ENCODE measurements at regions not wholly inside any gene's neighbourhood (a gene's known extent, or its start where the extent isn't known, plus 50 kb on each side); places are given as distances from the start of the nearest gene placed in this dataset.

DNA sequence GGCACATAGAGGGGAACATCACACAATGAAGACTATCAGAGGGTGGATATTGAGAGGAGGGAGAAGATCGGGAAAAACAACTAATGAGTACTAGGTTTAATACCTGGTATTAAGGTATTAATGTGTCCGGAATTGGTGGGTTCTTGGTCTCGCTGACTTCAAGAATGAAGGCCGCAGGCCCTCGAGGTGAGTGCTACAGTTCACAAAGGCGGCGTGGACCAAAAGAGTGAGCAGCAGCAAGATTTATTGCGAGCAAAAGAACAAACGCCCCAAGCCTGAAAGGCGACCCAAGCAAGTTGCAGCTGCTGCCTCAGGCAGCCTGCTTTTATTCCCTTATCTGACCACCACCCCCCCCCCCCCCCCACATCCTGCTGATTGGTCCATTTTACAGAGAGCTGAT, 2022.8 kb downstream of the NCAM2 start:
- TF ChIP-seq, protein P1, sequence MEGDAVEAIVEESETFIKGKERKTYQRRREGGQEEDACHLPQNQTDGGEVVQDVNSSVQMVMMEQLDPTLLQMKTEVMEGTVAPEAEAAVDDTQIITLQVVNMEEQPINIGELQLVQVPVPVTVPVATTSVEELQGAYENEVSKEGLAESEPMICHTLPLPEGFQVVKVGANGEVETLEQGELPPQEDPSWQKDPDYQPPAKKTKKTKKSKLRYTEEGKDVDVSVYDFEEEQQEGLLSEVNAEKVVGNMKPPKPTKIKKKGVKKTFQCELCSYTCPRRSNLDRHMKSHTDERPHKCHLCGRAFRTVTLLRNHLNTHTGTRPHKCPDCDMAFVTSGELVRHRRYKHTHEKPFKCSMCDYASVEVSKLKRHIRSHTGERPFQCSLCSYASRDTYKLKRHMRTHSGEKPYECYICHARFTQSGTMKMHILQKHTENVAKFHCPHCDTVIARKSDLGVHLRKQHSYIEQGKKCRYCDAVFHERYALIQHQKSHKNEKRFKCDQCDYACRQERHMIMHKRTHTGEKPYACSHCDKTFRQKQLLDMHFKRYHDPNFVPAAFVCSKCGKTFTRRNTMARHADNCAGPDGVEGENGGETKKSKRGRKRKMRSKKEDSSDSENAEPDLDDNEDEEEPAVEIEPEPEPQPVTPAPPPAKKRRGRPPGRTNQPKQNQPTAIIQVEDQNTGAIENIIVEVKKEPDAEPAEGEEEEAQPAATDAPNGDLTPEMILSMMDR (IDR thresholded peaks at IDR 0.05; ENCODE audit: insufficient read depth, low read depth, low read length, missing control alignments), result no peak
- H3K4me3 ChIP-seq (ENCODE audit: low read depth, low read length), result no peak overlapping the region
- no peak for DNase-seq (ENCODE audit: low read depth)

GRCh38 chr21:23021481-23021880, 2023.3 kb downstream of the NCAM2 start:
- TF ChIP-seq, protein P1 (IDR thresholded peaks at IDR 0.05; ENCODE audit: insufficient read depth, low read depth, low read length, missing control alignments), result no peak
- no peak for DNase-seq (ENCODE audit: low read depth)
- no peak overlapping the region for H3K4me3 ChIP-seq (ENCODE audit: low read depth, low read length)

- TF ChIP-seq, protein P1 (IDR thresholded peaks at IDR 0.05; ENCODE audit: insufficient read depth, low read depth, low read length, missing control alignments), result no peak
- no peak for DNase-seq (ENCODE audit: low read depth)
- no peak overlapping the region for H3K4me3 ChIP-seq (ENCODE audit: low read depth, low read length)
Observed at GRCh38 chr21:23026878-23027277, 2028.7 kb downstream of the NCAM2 start.

- no peak for DNase-seq (ENCODE audit: low read depth)
- H3K4me3 ChIP-seq (ENCODE audit: low read depth, low read length), result no peak overlapping the region
- TF ChIP-seq, protein P1 (IDR thresholded peaks at IDR 0.05; ENCODE audit: insufficient read depth, low read depth, low read length, missing control alignments), result no peak
Observed at GRCh38 chr21:23039846-23040245, 2041.6 kb downstream of the NCAM2 start.

DNA sequence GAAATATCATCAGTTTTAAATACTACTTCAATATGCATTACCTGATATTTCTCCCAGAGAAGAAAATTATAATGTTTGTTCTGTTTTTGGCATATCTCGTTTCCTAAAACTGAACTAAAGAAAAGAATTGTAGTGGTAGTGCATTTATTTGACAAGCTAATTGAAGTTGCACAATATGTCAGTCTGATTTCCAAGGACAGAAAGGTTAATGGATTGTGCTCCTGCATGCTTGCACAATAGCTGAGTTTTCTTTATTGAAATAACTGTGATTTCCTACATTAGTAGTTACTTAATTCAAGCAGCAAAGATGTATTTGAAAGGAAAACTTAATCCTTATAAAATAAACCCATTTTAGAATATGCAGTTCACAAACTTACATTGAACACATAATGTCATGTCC, 2047.7 kb downstream of the NCAM2 start:
- TF ChIP-seq, protein P1 (IDR thresholded peaks at IDR 0.05; ENCODE audit: insufficient read depth, low read depth, low read length, missing control alignments), result no peak
- no peak overlapping the region for H3K4me3 ChIP-seq (ENCODE audit: low read depth, low read length)
- no peak for DNase-seq (ENCODE audit: low read depth)

GRCh38 chr21:23067672-23068071, 2069.5 kb downstream of the NCAM2 start:
- TF ChIP-seq, protein P1 (IDR thresholded peaks at IDR 0.05; ENCODE audit: insufficient read depth, low read depth, low read length, missing control alignments), result no peak
- no peak for DNase-seq (ENCODE audit: low read depth)
- H3K4me3 ChIP-seq (ENCODE audit: low read depth, low read length), result no peak overlapping the region

DNA sequence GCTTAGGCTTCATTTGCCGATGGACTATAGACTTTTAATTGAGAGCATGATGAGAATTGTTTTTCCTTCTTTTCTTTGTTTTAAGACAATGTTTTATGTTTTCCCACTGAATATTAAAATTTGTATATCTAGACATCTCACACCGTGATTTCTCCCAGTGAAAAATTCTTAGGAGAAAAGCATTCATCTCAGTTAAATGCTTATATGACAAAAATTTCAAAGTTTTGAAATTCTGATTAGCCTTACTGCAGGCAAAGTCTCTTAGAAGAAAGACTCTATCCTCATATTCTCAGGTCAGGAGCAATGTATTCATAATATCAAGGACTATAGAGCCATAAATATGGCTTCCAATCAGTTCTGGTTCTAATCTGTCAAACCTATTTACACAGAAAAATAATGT, 2085.0 kb downstream of the NCAM2 start:
- no peak overlapping the region for H3K4me3 ChIP-seq (ENCODE audit: low read depth, low read length)
- DNase-seq (ENCODE audit: low read depth), result no peak
- TF ChIP-seq, protein P1 (IDR thresholded peaks at IDR 0.05; ENCODE audit: insufficient read depth, low read depth, low read length, missing control alignments), result no peak
